ENCODE measurements at regions not wholly inside any gene's neighbourhood (a gene's known extent, or its start where the extent isn't known, plus 50 kb on each side); places are given as distances from the start of the nearest gene placed in this dataset.

DNA sequence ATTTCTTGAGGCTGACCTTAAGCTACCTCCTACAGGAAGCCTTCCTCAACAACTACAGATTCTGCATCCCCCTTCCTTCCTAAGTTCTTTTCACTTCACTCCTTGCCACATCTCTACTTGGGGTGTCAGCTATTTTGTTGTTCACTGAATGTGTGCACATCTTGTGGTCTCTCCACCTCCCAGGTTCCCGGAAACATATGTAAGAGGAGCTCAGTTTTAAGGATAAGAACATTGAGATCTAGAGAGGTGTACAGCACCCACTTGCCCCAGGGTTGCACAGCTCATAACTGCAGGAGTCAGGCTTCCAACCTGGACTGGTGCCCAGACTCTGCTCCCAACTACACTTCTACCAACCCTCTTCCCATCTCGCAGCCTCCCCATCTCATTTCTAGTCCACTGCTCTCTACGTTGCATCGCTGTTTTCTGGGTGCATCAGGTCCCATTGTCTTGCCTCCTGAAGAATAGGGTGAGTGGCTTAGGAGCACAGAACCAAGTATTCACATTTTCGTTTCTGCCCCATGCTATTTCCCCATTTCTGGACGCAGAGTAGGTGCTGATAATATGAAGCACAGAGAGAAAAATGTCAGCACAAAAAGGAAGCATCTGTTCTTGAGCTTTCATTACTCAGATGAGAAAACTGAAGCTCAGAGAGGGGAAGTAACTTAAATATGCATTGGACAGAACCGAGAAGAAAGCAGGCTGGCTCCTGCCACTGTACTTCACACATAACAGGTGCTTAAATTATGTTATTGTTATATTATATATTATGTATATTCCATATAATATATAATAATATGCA lies 292.0 kb upstream of the CCL2 start:
- DNase-seq: no peak

DNA sequence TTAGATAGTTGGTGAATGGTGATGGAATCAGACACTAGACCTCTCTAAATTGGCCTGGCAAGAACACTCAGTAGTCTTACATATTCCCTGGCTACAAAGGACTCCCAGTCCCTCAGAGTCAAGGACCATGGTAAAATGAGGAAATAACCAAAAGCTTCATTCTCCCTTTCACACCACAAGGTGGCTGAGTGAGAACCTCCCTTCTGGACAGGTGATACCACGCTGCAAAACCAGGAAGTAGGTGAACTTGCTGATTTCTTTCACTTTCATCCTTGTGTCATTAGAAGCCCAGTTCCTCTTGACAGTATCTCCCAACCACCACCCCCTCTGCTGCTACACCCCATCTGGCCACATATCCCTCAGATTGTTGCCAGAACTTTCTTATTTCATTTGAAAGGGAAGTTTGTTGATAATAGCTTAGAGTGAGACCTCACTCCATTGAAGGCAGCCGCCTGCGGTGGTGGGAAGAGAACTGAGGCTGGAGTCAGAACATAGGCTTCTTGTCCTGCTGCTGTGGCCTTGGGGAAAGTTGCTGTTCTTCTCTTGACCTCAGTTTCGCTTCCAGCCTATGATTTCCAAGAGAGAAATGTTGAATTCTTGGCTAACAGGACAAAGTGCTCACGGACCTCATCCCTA lies 290.6 kb upstream of the CCL2 start:
- DNase-seq: no peak

DNA sequence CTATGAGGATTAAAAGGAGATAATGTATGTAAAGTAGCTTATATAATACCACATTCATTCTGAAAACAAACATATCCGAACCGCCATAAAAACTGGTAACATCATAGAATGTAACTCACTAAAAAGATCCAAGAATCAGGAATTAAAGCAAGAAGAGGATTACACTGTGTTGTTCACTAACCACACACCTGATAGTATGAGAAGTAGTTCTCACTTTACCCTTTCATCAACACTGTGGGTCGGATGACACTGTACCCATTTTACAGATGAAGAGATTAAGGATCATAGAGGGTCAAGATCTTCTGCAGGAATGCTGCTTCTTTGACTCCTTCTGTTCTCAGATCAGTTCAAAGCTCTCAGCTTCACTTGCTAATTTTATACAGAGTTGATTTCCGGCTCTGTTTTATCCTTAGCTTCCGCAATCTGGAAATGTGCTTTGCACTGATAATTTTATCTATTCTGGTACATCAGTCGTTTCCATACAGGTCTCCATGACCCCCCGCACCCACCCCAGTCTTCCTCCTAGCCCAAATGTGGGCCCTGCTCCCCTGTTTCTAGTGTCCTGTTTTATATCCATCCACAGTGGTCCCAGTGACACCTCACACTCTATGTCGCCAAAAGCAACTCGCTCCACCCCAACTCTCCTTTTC lies 288.6 kb upstream of the CCL2 start:
- no peak for DNase-seq

DNA sequence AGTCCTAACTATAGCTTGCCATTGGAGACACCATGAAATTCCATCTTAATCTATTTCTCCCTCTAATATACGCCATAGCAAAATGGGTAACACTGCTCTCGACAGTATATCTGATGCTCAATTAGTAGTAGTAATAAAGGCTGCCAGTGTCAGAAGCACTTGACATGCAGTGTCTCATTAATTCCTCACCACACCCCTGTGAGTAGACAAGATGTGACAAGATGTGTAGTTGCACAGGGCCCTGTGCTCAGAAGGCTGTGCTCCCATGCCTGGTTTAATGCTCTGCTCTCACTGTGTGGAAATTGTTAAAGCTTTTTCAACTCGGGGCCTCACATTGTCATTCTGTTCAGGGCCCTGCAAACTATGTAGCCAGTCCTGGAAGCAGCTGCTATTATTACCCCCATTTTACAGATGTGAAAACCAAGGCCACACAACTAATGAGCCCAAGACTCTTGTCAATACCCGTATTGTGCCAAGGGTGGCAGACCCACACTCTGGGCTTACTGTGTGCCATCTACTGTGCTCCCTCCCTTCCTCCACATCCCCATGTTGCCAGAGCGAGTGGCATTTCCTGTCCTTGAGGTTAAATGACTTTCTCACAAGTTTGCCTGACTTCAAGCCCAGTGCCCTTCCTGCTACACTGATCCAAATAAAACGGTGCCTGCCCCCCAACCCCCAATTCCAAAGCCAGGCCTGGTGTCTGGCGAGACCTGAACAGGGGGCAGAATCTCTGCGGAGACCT lies 287.3 kb upstream of the CCL2 start:
- DNase-seq: no peak

DNA sequence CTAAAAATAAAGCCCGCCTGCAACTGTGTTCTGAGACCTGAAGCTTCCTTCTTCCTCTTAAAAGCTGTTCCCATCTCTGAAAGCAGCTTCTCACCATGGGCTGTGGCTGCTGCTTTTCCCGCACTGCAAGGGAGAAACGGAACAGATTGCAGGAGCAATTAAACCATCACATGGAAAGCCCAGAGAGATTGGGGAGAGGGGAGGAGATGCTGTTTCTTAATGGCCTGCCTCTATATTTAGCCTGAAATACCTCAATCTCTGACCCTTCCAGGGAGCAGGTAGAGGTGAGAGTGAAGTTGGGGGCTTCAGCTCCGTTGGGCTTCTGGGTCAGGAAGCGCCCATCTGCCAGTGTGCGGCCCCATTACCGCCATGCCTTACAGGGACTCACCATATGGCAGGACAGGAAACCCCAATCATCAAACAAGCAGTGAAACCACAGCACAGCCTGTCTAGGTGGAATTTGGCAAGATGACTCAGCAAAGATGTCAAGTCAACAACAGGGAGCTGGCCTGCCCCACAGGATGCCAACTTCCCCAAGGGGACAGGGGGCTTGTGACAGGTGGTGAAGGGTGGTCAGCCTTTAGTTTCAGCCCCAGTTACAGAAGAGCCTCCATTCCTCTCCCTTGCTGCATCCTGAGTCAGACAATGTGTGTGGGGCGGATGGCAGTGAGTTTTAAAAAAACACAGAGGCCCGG lies 286.6 kb upstream of the CCL2 start:
- DNase-seq: no peak

DNA sequence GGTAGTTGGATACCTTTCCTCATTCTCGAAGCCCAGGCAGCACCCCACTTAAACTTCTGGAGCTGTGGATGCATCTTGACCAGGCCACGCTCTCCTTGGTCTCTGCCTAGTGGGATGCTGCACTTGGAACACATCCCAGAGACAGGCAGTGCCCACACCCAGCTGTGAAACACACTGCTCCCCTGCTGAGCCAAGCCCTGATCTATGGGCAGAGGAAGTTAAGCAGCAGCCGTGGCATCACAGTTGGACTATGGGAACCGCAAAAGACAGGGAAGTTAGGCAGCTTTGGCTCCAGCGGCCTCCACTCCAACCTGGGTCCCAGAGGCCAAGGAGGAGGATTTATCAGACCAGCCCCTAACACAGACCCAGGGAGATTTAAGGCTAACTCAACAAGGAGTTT lies 284.8 kb upstream of the CCL2 start:
- DNase-seq: no peak

DNA sequence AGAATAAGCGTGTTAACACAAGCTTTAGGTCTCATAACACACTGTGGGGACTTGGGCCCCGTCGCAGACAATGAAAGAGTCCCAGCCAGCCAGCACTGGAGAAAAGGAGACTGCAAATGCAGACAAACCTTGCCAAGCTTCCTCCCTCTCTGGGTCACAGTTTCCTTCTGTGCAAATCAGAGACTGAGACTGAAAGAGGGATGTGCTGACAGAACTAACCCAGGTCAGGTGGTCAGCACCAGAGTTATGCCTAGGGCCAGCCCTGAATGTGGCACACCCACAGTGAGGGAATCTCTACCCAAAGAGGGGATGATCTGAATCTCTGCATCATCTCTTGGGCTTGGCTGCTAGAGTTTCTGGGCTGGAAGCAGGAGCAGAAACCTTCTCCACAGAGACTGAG lies 282.3 kb upstream of the CCL2 start:
- no peak for DNase-seq

DNA sequence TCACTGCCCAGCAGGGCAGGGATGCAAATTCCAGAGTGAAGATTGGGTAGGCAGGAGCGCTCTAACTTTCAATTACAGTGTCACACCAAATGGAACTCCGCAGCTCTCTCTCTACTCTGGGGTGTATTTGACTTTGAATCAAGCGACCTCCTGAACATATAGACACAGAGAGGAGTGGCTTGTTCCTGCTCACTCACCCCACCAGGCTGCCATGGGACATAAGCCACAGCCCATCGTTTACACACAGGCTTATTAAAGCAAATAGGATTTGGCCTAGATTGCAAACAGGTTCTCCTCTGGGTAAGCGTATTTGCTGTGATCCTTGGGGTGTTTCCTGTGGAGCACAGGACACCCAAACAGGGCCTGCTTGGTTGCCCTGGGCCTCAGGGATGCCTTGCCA lies 281.6 kb upstream of the CCL2 start:
- no peak for DNase-seq

DNA sequence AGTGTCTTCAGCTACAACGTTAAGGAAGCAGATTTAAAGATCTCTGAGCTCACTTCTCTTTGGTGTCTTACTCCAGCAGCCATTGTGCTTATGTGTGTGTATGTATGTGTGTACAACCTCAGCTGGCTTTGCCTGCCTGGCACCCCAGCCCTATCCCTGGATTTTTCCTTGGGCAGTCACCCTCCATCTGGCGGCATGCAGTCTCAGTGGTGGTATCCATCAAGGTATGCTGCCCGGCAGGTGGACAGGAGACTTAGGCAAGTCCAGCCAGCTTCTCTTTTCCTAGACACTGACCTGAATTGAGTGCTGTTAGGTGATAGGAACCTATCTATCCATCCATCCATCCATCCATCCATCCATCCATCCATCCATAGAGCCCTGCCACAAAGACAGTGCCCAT lies 280.8 kb upstream of the CCL2 start:
- no peak for DNase-seq

DNA sequence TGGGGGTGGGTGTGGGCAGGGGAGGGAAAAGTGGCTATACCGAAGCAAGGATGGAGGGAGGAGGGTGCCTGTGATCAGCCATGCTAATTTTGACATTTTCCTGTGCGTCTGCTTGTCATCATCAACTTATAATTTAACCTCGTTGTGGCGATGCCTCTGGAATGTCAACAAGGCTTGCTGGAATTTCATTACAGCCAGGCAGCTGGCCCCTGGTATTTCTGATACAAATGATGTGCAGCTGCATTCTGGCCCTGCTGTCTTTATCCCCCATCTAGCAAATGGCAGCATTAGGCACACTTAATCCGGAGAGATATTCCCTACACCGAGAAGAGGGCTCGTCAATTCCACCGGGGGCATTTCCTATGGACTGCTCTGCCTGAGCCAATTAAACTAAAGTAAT lies 278.3 kb upstream of the CCL2 start:
- DNase-seq: no peak

DNA sequence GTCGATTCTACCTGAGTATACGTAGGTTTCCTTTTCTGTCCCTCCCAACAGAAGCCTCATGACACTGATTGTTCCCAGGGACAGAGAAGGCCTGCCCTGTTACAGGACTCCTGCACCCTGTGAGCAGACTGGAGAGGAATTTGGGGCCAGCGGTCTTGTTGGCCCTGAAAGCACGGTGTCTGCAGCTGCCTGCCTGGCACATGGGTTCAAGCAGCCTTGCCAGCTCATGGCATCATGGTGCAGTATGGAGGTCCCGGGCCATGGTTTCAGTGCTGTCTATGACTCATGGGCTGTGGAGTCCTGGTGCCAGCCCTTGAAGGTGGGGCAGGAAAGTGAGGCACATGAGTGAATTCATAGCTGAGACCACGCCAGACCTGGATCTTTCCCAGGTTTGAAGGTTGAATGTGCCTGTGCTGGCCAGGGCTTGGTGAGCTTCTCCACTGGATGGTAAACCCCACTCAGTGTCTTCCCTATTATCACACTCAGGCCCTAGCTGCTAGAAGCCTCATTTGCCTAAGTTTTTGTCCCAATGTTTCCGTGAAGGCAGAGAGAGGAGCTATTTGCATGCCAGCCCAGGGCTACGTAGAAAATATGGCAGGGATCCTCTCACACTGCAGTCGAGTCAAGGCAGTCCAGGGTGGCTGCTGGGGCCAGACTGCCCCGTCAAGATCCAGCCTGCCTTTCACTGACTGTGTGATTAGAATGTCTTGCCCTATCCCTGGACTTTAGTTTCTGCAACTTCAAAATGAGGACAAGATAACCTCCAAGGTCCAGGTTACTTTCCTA lies 277.2 kb upstream of the CCL2 start:
- no peak for DNase-seq

DNA sequence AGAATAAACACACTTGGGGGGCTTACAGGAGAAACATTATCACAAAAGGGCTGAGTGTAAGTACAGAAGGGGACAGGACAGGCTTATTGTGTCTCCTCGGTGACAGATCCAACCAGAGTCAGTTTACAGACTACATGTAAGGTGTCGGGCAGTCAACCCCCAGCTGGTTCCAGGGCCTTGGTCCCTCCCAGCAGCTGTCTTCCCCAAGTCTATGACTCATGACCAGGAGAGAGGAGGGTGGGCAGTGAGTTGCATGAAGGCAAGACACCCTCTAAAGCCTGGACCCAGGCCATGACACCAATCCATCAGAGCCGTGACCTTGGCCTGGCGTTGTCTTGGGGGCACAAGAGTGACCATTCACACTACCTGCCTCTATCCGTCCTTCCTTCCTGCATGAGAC lies 276.2 kb upstream of the CCL2 start:
- DNase-seq: no peak

DNA sequence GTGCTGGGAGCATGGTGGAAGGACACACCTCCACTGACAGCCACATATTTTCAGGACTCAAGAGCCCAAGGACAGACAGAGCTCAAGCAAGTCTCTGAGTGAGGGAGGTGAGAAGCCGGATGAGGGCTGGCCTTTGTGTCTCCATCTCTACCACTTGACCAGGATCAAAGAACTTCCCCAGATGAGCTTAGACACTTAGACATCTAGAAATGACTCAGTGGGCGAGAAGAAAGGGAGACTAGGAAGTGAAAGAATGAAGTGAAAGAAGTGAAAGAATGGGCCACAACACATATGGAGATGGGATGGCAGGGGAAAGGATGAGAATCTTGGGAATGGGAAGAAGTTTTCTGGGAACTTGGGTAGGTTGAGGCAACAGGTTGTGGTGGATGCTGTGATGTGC lies 274.9 kb upstream of the CCL2 start:
- no peak for DNase-seq

DNA sequence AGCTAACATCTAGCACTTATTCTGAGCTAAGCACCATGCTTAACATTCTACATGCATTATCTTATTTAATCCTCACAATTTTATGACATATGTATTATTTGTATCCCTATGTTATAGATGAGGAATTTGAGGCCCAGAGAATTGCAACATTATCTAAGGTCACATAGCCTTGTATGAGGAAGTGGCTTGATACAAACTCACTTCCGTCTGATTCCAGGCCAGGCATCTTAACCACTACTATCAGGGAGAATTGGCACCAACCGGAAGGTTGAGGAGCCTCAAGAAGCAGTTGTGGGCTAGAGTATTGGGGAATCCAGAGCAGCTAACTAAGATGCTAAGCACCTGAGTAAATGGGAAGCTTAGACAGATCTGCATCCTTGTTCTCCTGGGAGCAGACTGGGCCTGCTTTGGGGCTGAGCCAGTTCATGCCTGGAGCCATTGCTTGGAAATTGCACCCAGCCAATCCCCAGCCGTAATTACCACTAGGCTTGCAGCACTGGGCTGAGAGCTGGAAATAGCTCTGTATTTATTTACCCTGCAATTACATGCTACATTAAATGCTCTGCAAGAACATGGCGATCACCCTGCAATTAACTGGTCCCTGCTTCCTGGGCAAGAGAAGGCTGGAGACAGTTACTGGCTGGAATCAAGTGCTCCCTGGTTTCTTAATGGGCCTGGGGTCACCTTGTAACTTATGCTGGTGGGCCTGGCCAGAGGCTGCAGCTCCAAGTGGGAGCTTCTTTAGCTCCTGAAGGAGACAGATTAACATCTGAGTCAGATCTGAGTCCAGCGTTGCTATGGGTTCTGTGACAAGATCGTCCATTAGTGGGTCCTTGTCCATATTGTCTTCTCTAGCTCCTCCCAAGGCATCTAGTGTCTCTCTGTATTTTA lies 273.1 kb upstream of the CCL2 start:
- DNase-seq: no peak

DNA sequence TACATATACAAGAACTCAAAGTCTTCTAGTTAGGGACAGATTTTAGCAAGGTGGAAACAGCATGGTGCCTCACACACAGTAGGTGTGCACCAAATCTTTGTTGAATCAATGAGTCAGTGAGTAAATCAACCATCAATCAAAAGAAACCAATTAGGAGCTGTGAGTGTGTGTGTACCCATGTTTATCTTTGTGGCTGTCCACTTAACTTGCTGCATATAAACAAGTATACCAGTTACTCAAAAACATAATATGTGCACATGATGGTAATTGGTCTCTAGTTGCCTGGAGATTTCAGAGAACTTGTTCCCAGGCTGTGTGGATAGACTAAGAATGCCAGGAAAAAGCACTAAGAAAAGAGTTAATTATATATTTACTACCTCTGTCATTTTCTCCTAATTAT lies 272.2 kb upstream of the CCL2 start:
- no peak for DNase-seq

DNA sequence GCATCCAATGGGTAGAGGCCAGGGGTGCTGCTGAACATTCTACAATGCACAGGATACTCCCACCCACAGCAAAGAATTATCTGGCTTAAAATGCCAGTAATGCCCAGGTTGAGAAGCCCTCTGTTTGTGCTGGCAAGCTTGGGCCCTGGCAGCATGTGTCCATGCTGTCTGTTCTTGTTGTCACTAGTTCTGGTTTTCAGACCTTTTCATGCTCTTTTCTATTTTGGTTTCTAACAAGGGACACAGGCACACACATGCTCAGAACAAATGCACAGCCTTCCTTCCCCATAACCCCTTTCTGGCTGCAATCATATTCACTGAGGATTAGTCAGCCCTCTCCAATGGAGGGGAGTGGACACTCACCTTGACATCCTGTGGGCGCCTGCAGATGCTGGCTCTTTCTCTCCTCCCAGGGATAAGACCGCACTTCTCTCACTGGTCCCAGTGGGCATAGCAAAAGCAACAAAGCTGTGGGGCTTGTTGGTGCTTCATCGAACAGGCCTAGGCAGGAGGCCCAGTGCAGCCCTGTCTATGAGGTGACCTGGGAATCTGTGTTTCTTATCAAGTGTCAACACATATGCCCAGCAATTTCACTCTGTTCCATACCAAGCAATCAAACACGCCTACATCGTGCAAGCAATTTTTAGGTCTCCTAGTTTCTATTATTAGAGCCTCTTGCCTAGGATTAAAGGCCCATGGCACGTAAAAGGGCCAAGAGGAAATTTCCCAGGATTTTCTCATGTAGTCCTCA lies 271.1 kb upstream of the CCL2 start:
- DNase-seq: no peak

DNA sequence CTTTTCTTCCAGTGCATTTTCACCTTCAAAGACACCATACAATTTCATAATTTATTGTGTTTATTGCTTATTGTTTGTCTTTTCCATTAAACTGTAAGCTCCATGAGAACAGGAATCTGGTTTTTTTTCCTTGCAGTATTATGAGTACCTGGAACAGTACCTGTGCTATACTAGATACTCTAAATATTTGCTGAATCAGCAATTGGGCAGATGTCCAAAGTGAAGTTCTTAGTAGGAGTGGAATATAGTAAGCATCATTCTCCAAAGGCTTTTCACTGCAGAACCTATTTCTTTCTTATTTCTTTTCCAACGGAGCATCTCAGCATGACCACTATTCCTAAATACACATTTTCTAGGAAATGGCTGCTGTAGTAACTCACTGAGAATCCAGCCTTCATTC lies 269.0 kb upstream of the CCL2 start:
- DNase-seq: no peak

DNA sequence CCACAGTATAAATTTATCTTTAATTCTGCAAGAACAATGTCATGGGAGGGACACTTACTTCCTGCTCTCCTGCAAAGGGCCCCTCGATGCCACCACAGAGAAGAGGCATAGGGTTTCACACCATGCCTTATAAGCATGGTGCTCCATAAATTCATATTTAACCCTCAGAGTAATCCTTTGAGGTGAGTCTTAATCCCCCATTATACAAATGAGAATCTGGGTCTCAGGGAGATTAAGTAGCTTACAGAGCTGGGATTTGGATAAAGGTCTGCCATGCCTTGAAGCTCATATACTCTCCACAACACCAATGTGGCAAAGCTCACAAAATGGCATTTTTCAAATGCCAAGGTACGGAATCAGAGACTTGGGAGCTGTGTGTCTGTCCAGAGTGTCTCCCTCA lies 268.5 kb upstream of the CCL2 start:
- no peak for DNase-seq

DNA sequence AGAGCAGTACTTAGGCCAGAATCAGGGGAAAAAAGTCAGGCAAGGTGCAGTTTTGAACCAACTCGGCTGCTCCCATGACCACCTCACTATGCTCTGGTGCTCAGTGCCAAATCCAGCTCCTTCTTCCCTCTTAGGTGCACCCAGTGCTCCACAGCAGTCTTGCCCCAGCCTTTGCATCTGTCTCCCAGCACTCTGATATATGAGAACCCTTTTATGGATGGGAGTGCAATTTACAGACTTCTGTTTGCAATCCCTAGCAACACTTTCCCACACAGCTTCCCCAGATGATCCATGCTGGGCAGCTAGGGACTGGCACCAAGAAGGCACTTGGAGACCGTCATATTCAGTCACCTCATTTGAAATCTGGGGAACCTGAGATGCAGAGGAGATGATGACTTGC lies 267.9 kb upstream of the CCL2 start:
- DNase-seq: no peak

DNA sequence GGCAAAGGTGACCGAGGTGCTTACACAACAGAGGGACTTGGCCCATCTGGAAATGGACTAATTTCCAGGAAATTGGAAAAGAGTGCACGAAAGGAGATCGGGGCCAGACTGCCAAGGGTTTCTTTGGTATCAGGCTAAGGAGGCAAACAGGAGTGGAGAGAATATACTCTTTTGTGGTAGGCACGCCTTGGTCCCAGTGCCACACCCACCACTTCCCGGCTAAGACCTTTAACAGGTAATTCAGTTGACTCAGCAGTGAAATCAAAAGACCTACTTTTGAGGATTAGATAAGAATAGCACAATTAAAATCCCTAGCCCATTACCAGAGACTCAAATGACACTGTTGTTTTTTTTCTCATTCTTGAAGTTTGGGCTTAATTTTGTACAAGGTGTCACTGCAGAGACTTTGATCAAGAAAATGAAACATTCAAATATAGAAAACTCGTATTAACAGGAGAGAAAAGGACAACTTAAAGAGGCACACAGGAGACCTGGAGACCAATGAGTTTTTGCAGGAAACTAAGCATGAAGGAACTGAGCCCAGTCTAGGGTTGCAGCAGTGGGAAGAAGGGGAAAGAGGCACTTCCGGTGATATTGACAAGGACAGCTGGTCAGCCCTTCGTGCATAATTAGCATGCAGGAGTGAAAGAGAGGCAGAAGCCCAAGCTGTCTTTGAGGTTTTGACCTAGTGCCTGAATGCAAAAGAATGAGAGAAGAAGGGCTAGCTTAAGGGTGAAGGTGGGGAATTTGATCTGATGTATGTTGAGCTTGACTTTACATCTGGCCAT lies 265.5 kb upstream of the CCL2 start:
- no peak for DNase-seq

Measured in NCI-H2081 treated with DMSO at 0.1 percent for 48 hours (cell line).